ENCODE measurements at regions not wholly inside any gene's neighbourhood (a gene's known extent, or its start where the extent isn't known, plus 50 kb on each side); places are given as distances from the start of the nearest gene placed in this dataset.

GRCh38 chr9:29174136-29174535 is 1600.9 kb upstream of the C9orf72 start:
- ChIA-PET CTCF (no interaction called here), POLR2A (no interaction called here), RAD21 (ENCODE audit: low non-redundant PET in 1 of 2, low total read pairs in 2 of 2, uncharacterized antibody in 2 of 2, unreplicated experiment in 2 of 2) (no interaction called here)
- no peaks in the 10 kb centered on the region for H3K36me3 ChIP-seq (ENCODE audit: control insufficient read depth in 1 of 2, insufficient read depth in 2 of 2, low read length in 2 of 2)
- H2AFZ ChIP-seq (ENCODE audit: low read depth, low read length, poor library complexity, severe bottlenecking), result no peak overlapping the region
- H3K9me3 ChIP-seq (ENCODE audit: control insufficient read depth in 1 of 2, insufficient read depth in 1 of 2, low read depth in 1 of 2, low read length in 2 of 2), result no peaks in the 10 kb centered on the region
- no peaks in the 10 kb centered on the region for H3K9me2 ChIP-seq (ENCODE audit: insufficient read depth)
- ATAC-seq, result no peak
- BruUV-seq (replicated peaks), result no TSS peak
- no peak overlapping the region for H3K9ac ChIP-seq (ENCODE audit: low read length)
- H3K27me3 ChIP-seq (ENCODE audit: insufficient read depth, low read length), result no peaks in the 10 kb centered on the region
- no peak overlapping the region for H3K4me3 ChIP-seq (replicated peaks in 1 of 2; ENCODE audit: low read depth in 1 of 2, low read length in 2 of 2)
- H4K20me1 ChIP-seq (ENCODE audit: insufficient read depth), result no peaks in the 10 kb centered on the region
- H3K27ac ChIP-seq (ENCODE audit: low read depth, low read length), result no peak overlapping the region
- H3K79me2 ChIP-seq (ENCODE audit: insufficient read depth, low read length), result no peaks in the 10 kb centered on the region
- H3K4me2 ChIP-seq (ENCODE audit: low read length), result no peak overlapping the region
- H3K4me1 ChIP-seq (ENCODE audit: control insufficient read depth in 1 of 2, insufficient read depth in 2 of 2, low read length in 2 of 2), result no peaks in the 10 kb centered on the region
- intact Hi-C loops (cut with micrococcal nuclease), result no loop called here
- TF ChIP-seq POLR2A (IDR thresholded peaks at IDR 0.05; ENCODE audit: borderline replicate concordance, extremely low read depth, insufficient read depth, insufficient read length) (no peak), REST (IDR thresholded peaks at IDR 0.05; ENCODE audit: low read depth) (no peak), CTCF (IDR thresholded peaks at IDR 0.05 in 2 of 3, conservative IDR thresholded peaks at IDR 0.05 in 1 of 3; ENCODE audit: borderline replicate concordance in 1 of 3, insufficient read depth in 1 of 3, low read depth in 2 of 3, low read length in 2 of 3) (no peak), SRF (IDR thresholded peaks at IDR 0.05; ENCODE audit: low read depth) (no peak), POLR2AphosphoS5 (IDR thresholded peaks at IDR 0.05; ENCODE audit: low read depth, low read length) (no peak), CBX3 (IDR thresholded peaks at IDR 0.05; ENCODE audit: low read depth) (no peak), TCF7L2 (IDR thresholded peaks at IDR 0.05; ENCODE audit: borderline replicate concordance, extremely low read depth, insufficient read depth, insufficient read length) (no peak), ZFX (IDR thresholded peaks at IDR 0.05) (no peak), EZH2phosphoT487 (IDR thresholded peaks at IDR 0.05; ENCODE audit: borderline replicate concordance) (no peak), EGR1 (IDR thresholded peaks at IDR 0.05; ENCODE audit: low read depth) (no peak), ATF3 (IDR thresholded peaks at IDR 0.05) (no peak), JUND (IDR thresholded peaks at IDR 0.05) (no peak), FOSL1 (IDR thresholded peaks at IDR 0.05; ENCODE audit: low read depth) (no peak), CEBPB (IDR thresholded peaks at IDR 0.05; ENCODE audit: low read depth) (no peak), EZH2 (IDR thresholded peaks at IDR 0.05) (no peak), RAD21 (IDR thresholded peaks at IDR 0.05; ENCODE audit: low read depth) (no peak), ZBTB33 (IDR thresholded peaks at IDR 0.05; ENCODE audit: extremely low read depth, insufficient replicate concordance, low read length) (no peak)
- DNase-seq (ENCODE audit: low read depth, low spot score), result no peak
